ENCODE measurements at regions not wholly inside any gene's neighbourhood (a gene's known extent, or its start where the extent isn't known, plus 50 kb on each side); places are given as distances from the start of the nearest gene placed in this dataset.

DNA sequence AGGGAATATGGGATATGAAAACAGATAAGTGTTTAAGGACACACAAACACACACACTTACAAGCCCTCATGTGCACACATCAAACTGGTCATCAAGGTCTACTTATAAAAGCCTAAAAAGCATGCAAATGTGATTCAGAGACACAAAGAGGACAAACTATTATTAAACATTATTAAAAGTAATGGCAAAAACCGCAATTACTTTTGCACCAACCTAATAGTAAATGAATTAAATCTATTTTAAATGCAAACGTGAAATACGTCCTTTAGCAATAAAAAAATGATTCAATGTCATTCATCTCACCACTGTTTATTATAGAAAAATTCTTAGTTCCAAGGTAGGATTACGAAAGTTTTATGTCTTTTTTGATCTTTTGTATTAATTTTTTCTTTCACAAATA, 91.1 kb upstream of the ARMCX2 start:
- no peak for TF ChIP-seq NR3C1 (CRISPR knock-in tag; conservative IDR thresholded peaks at IDR 0.05; ENCODE audit: low read depth)
- TF ChIP-seq, protein P1, sequence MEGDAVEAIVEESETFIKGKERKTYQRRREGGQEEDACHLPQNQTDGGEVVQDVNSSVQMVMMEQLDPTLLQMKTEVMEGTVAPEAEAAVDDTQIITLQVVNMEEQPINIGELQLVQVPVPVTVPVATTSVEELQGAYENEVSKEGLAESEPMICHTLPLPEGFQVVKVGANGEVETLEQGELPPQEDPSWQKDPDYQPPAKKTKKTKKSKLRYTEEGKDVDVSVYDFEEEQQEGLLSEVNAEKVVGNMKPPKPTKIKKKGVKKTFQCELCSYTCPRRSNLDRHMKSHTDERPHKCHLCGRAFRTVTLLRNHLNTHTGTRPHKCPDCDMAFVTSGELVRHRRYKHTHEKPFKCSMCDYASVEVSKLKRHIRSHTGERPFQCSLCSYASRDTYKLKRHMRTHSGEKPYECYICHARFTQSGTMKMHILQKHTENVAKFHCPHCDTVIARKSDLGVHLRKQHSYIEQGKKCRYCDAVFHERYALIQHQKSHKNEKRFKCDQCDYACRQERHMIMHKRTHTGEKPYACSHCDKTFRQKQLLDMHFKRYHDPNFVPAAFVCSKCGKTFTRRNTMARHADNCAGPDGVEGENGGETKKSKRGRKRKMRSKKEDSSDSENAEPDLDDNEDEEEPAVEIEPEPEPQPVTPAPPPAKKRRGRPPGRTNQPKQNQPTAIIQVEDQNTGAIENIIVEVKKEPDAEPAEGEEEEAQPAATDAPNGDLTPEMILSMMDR (IDR thresholded peaks at IDR 0.05) = no peak
- TF ChIP-seq NFYB (CRISPR knock-in tag; conservative IDR thresholded peaks at IDR 0.05; ENCODE audit: low read depth) = no peak
- no peak for TF ChIP-seq ZNF121 (CRISPR knock-in tag; IDR thresholded peaks at IDR 0.05)
- no peak for TF ChIP-seq RELA (CRISPR knock-in tag; IDR thresholded peaks at IDR 0.05; ENCODE audit: borderline replicate concordance)
- TF ChIP-seq USF1 (CRISPR knock-in tag; IDR thresholded peaks at IDR 0.05) = no peak
- no peak for TF ChIP-seq CDX4 (CRISPR knock-in tag; IDR thresholded peaks at IDR 0.05; ENCODE audit: borderline replicate concordance)
- TF ChIP-seq CREB1 (CRISPR knock-in tag; IDR thresholded peaks at IDR 0.05) = no peak
- TF ChIP-seq SP1 (CRISPR knock-in tag; conservative IDR thresholded peaks at IDR 0.05) = no peak
- no peak for TF ChIP-seq ARID4B (CRISPR knock-in tag; IDR thresholded peaks at IDR 0.05; ENCODE audit: borderline replicate concordance)
- TF ChIP-seq, protein P2, sequence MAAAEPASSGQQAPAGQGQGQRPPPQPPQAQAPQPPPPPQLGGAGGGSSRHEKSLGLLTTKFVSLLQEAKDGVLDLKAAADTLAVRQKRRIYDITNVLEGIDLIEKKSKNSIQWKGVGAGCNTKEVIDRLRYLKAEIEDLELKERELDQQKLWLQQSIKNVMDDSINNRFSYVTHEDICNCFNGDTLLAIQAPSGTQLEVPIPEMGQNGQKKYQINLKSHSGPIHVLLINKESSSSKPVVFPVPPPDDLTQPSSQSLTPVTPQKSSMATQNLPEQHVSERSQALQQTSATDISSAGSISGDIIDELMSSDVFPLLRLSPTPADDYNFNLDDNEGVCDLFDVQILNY (CRISPR knock-in tag; IDR thresholded peaks at IDR 0.05) = no peak
- no peak for TF ChIP-seq E2F4 (CRISPR knock-in tag; IDR thresholded peaks at IDR 0.05; ENCODE audit: borderline replicate concordance, low read depth)
